ENCODE measurements at regions not wholly inside any gene's neighbourhood (a gene's known extent, or its start where the extent isn't known, plus 50 kb on each side); places are given as distances from the start of the nearest gene placed in this dataset.

DNA sequence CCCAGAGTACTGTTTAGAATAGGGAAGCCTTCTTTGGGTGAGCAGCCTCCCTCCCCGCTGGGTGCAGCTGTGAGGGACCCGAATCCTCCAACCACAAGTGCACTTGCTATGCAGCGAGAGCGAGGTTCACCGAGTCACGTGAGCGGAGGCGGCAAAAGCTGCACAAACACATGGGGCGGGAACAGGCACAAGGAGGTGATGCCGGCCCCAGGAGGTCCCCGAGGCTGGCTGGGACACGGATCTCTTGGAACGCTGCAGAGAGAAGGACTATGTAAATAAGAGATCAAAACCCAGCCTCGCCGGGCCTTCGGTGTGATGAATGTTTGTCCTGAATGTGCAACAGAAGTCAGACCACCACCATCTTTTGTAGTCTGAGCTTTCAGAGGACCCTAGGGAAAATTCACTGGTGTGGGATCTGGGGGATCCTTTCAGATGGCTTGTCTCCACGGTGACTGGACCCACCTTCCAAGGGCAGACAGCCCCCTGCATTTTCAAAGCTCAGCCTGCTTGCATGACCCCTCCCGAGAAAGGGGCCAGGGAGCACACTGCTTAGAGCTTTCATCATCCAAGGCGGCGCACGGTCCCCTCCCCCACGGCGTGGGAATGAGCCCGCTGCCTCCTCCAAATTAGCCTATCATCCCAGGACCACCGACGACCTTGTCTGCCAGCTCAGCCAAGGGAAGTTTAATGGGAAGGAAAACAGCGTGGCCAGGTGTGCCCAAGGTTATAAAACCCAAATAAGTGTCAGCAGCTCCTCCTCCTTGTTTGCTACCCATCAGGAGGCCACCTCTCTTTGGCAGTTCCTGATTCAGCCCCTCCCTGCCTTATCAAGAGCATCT, 327.7 kb downstream of the CXCL12 start:
- H3K27me3 ChIP-seq (ENCODE audit: low read depth, low read length) = no peaks in the 10 kb centered on the region
- no peak for TF ChIP-seq EZH2phosphoT487 (IDR thresholded peaks at IDR 0.05; ENCODE audit: low read depth)
- TF ChIP-seq, protein P1, sequence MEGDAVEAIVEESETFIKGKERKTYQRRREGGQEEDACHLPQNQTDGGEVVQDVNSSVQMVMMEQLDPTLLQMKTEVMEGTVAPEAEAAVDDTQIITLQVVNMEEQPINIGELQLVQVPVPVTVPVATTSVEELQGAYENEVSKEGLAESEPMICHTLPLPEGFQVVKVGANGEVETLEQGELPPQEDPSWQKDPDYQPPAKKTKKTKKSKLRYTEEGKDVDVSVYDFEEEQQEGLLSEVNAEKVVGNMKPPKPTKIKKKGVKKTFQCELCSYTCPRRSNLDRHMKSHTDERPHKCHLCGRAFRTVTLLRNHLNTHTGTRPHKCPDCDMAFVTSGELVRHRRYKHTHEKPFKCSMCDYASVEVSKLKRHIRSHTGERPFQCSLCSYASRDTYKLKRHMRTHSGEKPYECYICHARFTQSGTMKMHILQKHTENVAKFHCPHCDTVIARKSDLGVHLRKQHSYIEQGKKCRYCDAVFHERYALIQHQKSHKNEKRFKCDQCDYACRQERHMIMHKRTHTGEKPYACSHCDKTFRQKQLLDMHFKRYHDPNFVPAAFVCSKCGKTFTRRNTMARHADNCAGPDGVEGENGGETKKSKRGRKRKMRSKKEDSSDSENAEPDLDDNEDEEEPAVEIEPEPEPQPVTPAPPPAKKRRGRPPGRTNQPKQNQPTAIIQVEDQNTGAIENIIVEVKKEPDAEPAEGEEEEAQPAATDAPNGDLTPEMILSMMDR (IDR thresholded peaks at IDR 0.05; ENCODE audit: low read depth, low read length) = no peak

DNA sequence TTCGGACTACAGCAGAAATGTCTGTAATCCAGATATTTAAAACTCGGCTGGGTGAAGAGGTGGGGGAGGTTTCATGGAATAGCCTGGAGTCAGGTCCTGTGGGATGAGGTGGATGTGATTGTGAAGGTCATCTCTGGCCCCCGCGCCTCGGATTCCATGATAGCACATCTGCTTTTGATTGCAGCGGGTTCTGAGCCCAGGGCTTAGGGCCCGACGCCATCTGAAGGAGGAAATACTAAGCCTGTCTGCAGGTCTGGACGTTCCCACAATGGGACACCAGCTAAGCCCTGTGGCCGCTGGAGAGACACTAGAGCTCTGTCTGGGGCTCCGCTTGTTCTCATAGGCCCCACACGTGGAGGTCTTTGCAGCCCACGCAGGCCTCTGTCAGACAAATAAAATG, 328.7 kb downstream of the CXCL12 start:
- Histone ChIP-seq H3K27me3 (ENCODE audit: low read depth, low read length) (no peaks in the 10 kb centered on the region), H3K9ac (ENCODE audit: low read length) (no peak overlapping the region), H3K27ac (ENCODE audit: low read length) (no peak overlapping the region), H4K20me1 (ENCODE audit: insufficient read depth, low read length) (no peaks in the 10 kb centered on the region), H3K4me1 (ENCODE audit: low read length) (no peaks in the 10 kb centered on the region), H3K4me3 (ENCODE audit: low read length) (no peak overlapping the region), H3K4me2 (ENCODE audit: low read length) (no peak overlapping the region), H2AFZ (ENCODE audit: low read depth, low read length) (no peak overlapping the region), H3K36me3 (replicated peaks; ENCODE audit: low read depth, low read length) (no peaks in the 10 kb centered on the region), H3K79me2 (ENCODE audit: low read length) (no peaks in the 10 kb centered on the region), H3K9me3 (ENCODE audit: insufficient read depth, low read length) (no peaks in the 10 kb centered on the region)
- TF ChIP-seq, protein P1 (IDR thresholded peaks at IDR 0.05; ENCODE audit: low read depth, low read length) = no peak
- TF ChIP-seq EZH2phosphoT487 (IDR thresholded peaks at IDR 0.05; ENCODE audit: low read depth) = no peak

More for the DNA sequence above, 327.7 kb downstream of the CXCL12 start:
- H3K9ac ChIP-seq (ENCODE audit: low read length) = no peak overlapping the region
- H4K20me1 ChIP-seq (ENCODE audit: insufficient read depth, low read length) = no peaks in the 10 kb centered on the region
- no peaks in the 10 kb centered on the region for H3K79me2 ChIP-seq (ENCODE audit: low read length)
- H3K27ac ChIP-seq (ENCODE audit: low read length) = no peak overlapping the region
- no peak overlapping the region for H2AFZ ChIP-seq (ENCODE audit: low read depth, low read length)
- no peak overlapping the region for H3K4me2 ChIP-seq (ENCODE audit: low read length)
- H3K4me3 ChIP-seq (ENCODE audit: low read length) = no peak overlapping the region
- no peaks in the 10 kb centered on the region for H3K4me1 ChIP-seq (ENCODE audit: low read length)
- no peaks in the 10 kb centered on the region for H3K9me3 ChIP-seq (ENCODE audit: insufficient read depth, low read length)
- H3K36me3 ChIP-seq (replicated peaks; ENCODE audit: low read depth, low read length) = no peaks in the 10 kb centered on the region

DNA sequence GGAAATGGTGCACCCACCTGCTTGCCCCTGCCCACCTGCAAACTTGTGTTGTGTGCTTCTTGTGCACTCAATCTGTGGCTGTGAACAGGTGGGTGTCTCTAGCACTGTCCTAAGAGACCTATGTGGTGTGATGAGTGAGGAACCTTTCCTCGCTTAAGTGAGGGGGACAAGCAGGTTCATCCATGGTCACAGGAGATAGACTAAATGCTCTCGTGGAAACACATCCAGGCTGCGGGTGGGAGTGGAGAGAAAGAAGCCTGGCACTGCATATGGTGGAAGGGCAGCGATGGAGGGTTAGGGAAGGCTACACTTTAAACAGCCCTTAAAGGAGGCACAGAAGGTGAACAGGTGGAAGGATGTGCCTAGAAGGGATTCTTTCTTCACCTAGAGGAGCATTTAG, 330.9 kb downstream of the CXCL12 start:
- Histone ChIP-seq H3K9ac (ENCODE audit: low read length) (no peak overlapping the region), H3K36me3 (replicated peaks; ENCODE audit: low read depth, low read length) (no peaks in the 10 kb centered on the region), H3K27me3 (ENCODE audit: low read depth, low read length) (no peaks in the 10 kb centered on the region), H4K20me1 (ENCODE audit: insufficient read depth, low read length) (no peaks in the 10 kb centered on the region), H3K4me1 (ENCODE audit: low read length) (no peaks in the 10 kb centered on the region), H3K9me3 (ENCODE audit: insufficient read depth, low read length) (no peaks in the 10 kb centered on the region), H3K4me2 (ENCODE audit: low read length) (no peak overlapping the region), H2AFZ (ENCODE audit: low read depth, low read length) (no peak overlapping the region), H3K79me2 (ENCODE audit: low read length) (no peaks in the 10 kb centered on the region), H3K4me3 (ENCODE audit: low read length) (no peak overlapping the region), H3K27ac (ENCODE audit: low read length) (no peak overlapping the region)
- TF ChIP-seq, protein P1 (IDR thresholded peaks at IDR 0.05; ENCODE audit: low read depth, low read length) = no peak
- no peak for TF ChIP-seq EZH2phosphoT487 (IDR thresholded peaks at IDR 0.05; ENCODE audit: low read depth)

DNA sequence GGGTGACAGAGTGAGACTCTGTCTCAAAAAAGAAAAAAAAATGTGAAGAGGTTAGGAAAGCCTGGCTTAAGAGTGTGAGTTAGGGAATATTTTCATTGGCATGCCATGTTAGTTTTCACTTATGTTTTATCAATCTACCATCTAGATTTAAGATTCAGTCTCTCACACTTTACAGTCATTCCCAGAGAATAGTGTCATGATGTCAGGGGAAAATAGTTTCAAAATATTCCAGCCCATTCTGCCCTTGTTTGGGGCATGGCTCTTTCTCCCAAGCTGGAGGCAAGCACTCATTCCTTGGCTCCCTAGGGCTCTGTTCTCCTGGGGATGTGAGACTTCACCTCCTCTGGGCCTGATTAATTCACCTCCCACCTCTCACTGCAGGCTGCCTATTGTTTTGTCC, 331.5 kb downstream of the CXCL12 start:
- Histone ChIP-seq H3K27me3 (ENCODE audit: low read depth, low read length) (no peaks in the 10 kb centered on the region), H3K4me1 (ENCODE audit: low read length) (no peaks in the 10 kb centered on the region), H3K4me3 (ENCODE audit: low read length) (no peak overlapping the region), H3K9me3 (ENCODE audit: insufficient read depth, low read length) (no peaks in the 10 kb centered on the region), H4K20me1 (ENCODE audit: insufficient read depth, low read length) (no peaks in the 10 kb centered on the region), H3K27ac (ENCODE audit: low read length) (no peak overlapping the region), H3K79me2 (ENCODE audit: low read length) (no peaks in the 10 kb centered on the region), H3K36me3 (replicated peaks; ENCODE audit: low read depth, low read length) (no peaks in the 10 kb centered on the region), H3K9ac (ENCODE audit: low read length) (no peak overlapping the region), H3K4me2 (ENCODE audit: low read length) (no peak overlapping the region), H2AFZ (ENCODE audit: low read depth, low read length) (no peak overlapping the region)
- no peak for TF ChIP-seq EZH2phosphoT487 (IDR thresholded peaks at IDR 0.05; ENCODE audit: low read depth)
- TF ChIP-seq, protein P1 (IDR thresholded peaks at IDR 0.05; ENCODE audit: low read depth, low read length) = no peak
